ENCODE measurements at regions not wholly inside any gene's neighbourhood (a gene's known extent, or its start where the extent isn't known, plus 50 kb on each side); places are given as distances from the start of the nearest gene placed in this dataset.

- no peak for TF ChIP-seq CTCF (IDR thresholded peaks at IDR 0.05)
- no peak for TF ChIP-seq POLR2A (IDR thresholded peaks at IDR 0.05)
- TF ChIP-seq POLR2AphosphoS5 (IDR thresholded peaks at IDR 0.05) = no peak
- no peak overlapping the region for H3K4me3 ChIP-seq
- no peaks in the 10 kb centered on the region for H3K9me3 ChIP-seq
- no peak for DNase-seq (ENCODE audit: low spot score in 2 of 2)
- no peaks in the 10 kb centered on the region for H3K36me3 ChIP-seq
- no peaks in the 10 kb centered on the region for H3K4me1 ChIP-seq
- no peak overlapping the region for H3K27ac ChIP-seq
- peaks cover 0 to 4% of the 10 kb centered on the region in 2 donors for H3K27me3 ChIP-seq
- intact Hi-C loops (cut with DNase I; ENCODE audit: low total_unique reads) = no loop called here
Measured at GRCh38 chr20:22408521-22409402, 175.6 kb downstream of the FOXA2 start.

- intact Hi-C loops (cut with DNase I; ENCODE audit: low total_unique reads) = no loop called here
- Histone ChIP-seq H3K27ac (no peak overlapping the region), H3K36me3 (no peaks in the 10 kb centered on the region), H3K4me1 (no peaks in the 10 kb centered on the region), H3K27me3 (no peaks in the 10 kb centered on the region), H3K9me3 (no peaks in the 10 kb centered on the region), H3K4me3 (no peak overlapping the region)
- no peak for TF ChIP-seq POLR2AphosphoS5 (IDR thresholded peaks at IDR 0.05)
- TF ChIP-seq CTCF (IDR thresholded peaks at IDR 0.05) = no peak
- TF ChIP-seq POLR2A (IDR thresholded peaks at IDR 0.05) = no peak
- DNase-seq (ENCODE audit: low spot score in 2 of 2) = no peak
Measured at GRCh38 chr20:22407237-22408193, 176.9 kb downstream of the FOXA2 start.

GRCh38 chr20:22404419-22405170, 179.8 kb downstream of the FOXA2 start:
- peaks cover 0 to 8% of the 10 kb centered on the region in 2 donors for H3K27me3 ChIP-seq
- no peaks in the 10 kb centered on the region for H3K9me3 ChIP-seq
- intact Hi-C loops (cut with DNase I; ENCODE audit: low total_unique reads) = no loop called here
- DNase-seq (ENCODE audit: low spot score in 2 of 2) = no peak
- H3K36me3 ChIP-seq = no peaks in the 10 kb centered on the region
- no peak for TF ChIP-seq POLR2AphosphoS5 (IDR thresholded peaks at IDR 0.05)
- TF ChIP-seq POLR2A (IDR thresholded peaks at IDR 0.05) = no peak
- no peak for TF ChIP-seq CTCF (IDR thresholded peaks at IDR 0.05)
- H3K27ac ChIP-seq = no peak overlapping the region
- no peak overlapping the region for H3K4me3 ChIP-seq
- no peaks in the 10 kb centered on the region for H3K4me1 ChIP-seq

- DNase-seq (ENCODE audit: low spot score in 2 of 2) = no peak
- Histone ChIP-seq H3K9me3 (no peaks in the 10 kb centered on the region), H3K36me3 (no peaks in the 10 kb centered on the region), H3K27me3 (peaks cover 0 to 8% of the 10 kb centered on the region in 2 donors), H3K4me3 (peak overlapping the region; percentile 21 to 55 (median 30)), H3K27ac (peak overlapping the region; percentile 4 to 36), H3K4me1 (no peaks in the 10 kb centered on the region)
- intact Hi-C loops (cut with DNase I; ENCODE audit: low total_unique reads) = no loop called here
- TF ChIP-seq POLR2AphosphoS5 (IDR thresholded peaks at IDR 0.05) = no peak
- no peak for TF ChIP-seq POLR2A (IDR thresholded peaks at IDR 0.05)
- TF ChIP-seq CTCF (IDR thresholded peaks at IDR 0.05) = no peak
Measured at GRCh38 chr20:22403632-22404361, 180.6 kb downstream of the FOXA2 start.

All from breast epithelium (tissue), 4 donors.